ENCODE measurements at regions not wholly inside any gene's neighbourhood (a gene's known extent, or its start where the extent isn't known, plus 50 kb on each side); places are given as distances from the start of the nearest gene placed in this dataset.
A peak's percentile ranks its signal among the peaks of the same experiment; 100 is the strongest.

- intact Hi-C loops (cut with DNase I), result no loop called here
- ATAC-seq (no peak), DNase-seq (no peak)
Observed at GRCh38 chr14:27391331-27391730, 793.5 kb upstream of the NOVA1 start.

- ATAC-seq, result no peak
- intact Hi-C loops (cut with DNase I), result no loop called here
Observed at GRCh38 chr14:27392153-27392552, 794.3 kb upstream of the NOVA1 start.

GRCh38 chr14:27409944-27410343 is 812.1 kb upstream of the NOVA1 start:
- no peak for ATAC-seq
- no peak for DNase-seq
- intact Hi-C loops (cut with DNase I), result no loop called here

More at GRCh38 chr14:27392153-27392552, 794.3 kb upstream of the NOVA1 start:
- no peak for DNase-seq

- no peak for DNase-seq
- intact Hi-C loops (cut with DNase I), result no loop called here
Observed at GRCh38 chr14:27410981-27411380, 813.1 kb upstream of the NOVA1 start.

GRCh38 chr14:27427796-27428195 is 830.0 kb upstream of the NOVA1 start:
- ATAC-seq (peak in 1 of 2 donors; percentile 69), DNase-seq (no peak)
- intact Hi-C loops (cut with DNase I), result no loop called here

More at GRCh38 chr14:27410981-27411380, 813.1 kb upstream of the NOVA1 start:
- ATAC-seq, result no peak

GRCh38 chr14:27435923-27436670 is 838.3 kb upstream of the NOVA1 start:
- intact Hi-C loops (cut with DNase I), result no loop called here
- no peak for ATAC-seq
- no peak for DNase-seq

- intact Hi-C loops (cut with DNase I), result no loop called here
- no peak for ATAC-seq
- no peak for DNase-seq
Observed at GRCh38 chr14:27484633-27485032, 886.8 kb upstream of the NOVA1 start.

- ATAC-seq (no peak), DNase-seq (no peak)
- intact Hi-C loops (cut with DNase I), result no loop called here
Observed at GRCh38 chr14:27485193-27485592, 887.4 kb upstream of the NOVA1 start.

- DNase-seq, result no peak
- intact Hi-C loops (cut with DNase I), result no loop called here
Observed at GRCh38 chr14:27506272-27506671, 908.4 kb upstream of the NOVA1 start.

GRCh38 chr14:27528328-27528727 is 930.5 kb upstream of the NOVA1 start:
- DNase-seq (no peak), ATAC-seq (peak in 1 of 2 donors; percentile 44)
- intact Hi-C loops (cut with DNase I), result no loop called here

More at GRCh38 chr14:27506272-27506671, 908.4 kb upstream of the NOVA1 start:
- no peak for ATAC-seq

- ATAC-seq, result no peak
- intact Hi-C loops (cut with DNase I), result no loop called here
- no peak for DNase-seq
Observed at GRCh38 chr14:27536748-27537147, 938.9 kb upstream of the NOVA1 start.

GRCh38 chr14:27546111-27546510 is 948.3 kb upstream of the NOVA1 start:
- intact Hi-C loops (cut with DNase I), result no loop called here
- ATAC-seq, result no peak
- no peak for DNase-seq

GRCh38 chr14:27553790-27554189 is 956.0 kb upstream of the NOVA1 start:
- ATAC-seq, result no peak

GRCh38 chr14:27557445-27557844 is 959.6 kb upstream of the NOVA1 start:
- ATAC-seq (no peak), DNase-seq (no peak)
- intact Hi-C loops (cut with DNase I), result no loop called here

More at GRCh38 chr14:27553790-27554189, 956.0 kb upstream of the NOVA1 start:
- no peak for DNase-seq
- intact Hi-C loops (cut with DNase I), result no loop called here

- no peak for ATAC-seq
- DNase-seq, result no peak
- intact Hi-C loops (cut with DNase I), result no loop called here
Observed at GRCh38 chr14:27559848-27560247, 962.0 kb upstream of the NOVA1 start.

GRCh38 chr14:27566843-27567382 is 969.1 kb upstream of the NOVA1 start:
- intact Hi-C loops (cut with DNase I), result no loop called here
- no peak for DNase-seq
- ATAC-seq, result no peak

GRCh38 chr14:27573018-27573417 is 975.2 kb upstream of the NOVA1 start:
- ATAC-seq (no peak), DNase-seq (no peak)
- intact Hi-C loops (cut with DNase I), result no loop called here

GRCh38 chr14:27587103-27587502 is 989.3 kb upstream of the NOVA1 start:
- intact Hi-C loops (cut with DNase I), result no loop called here
- ATAC-seq (no peak), DNase-seq (no peak)

GRCh38 chr14:27605282-27605681 is 1007.4 kb upstream of the NOVA1 start:
- DNase-seq (no peak), ATAC-seq (no peak)
- intact Hi-C loops (cut with DNase I), result no loop called here

GRCh38 chr14:27608377-27608776 is 1010.5 kb upstream of the NOVA1 start:
- intact Hi-C loops (cut with DNase I), result no loop called here
- no peak for DNase-seq
- ATAC-seq, result no peak

- intact Hi-C loops (cut with DNase I), result no loop called here
- ATAC-seq, result no peak
- no peak for DNase-seq
Observed at GRCh38 chr14:27612121-27612520, 1014.3 kb upstream of the NOVA1 start.

Data from left cardiac atrium (tissue), 4 donors.